Gastrocnemius medialis (tissue), 4 donors: ENCODE measurements at regions not wholly inside any gene's neighbourhood (a gene's known extent, or its start where the extent isn't known, plus 50 kb on each side); places are given as distances from the start of the nearest gene placed in this dataset.

Experiments
- POLR2A ChIP-seq, 2 donors: fragments of 450-650 bp; IDR thresholded peaks; one replicate each; pipeline ENCODE4 v1.6.1; 2017; ENCODE audit warnings: antibody characterized with exemption in 2 of 2, mild to moderate bottlenecking in 2 of 2, moderate library complexity in 2 of 2
- TF ChIP-seq, protein P1 (sequence below), 5 experiments: fragments of 450-650 bp in 3 of 5; fragments of 200-600 bp in 2 of 5; sonication (generic) in 2 of 5; IDR thresholded peaks in 4 of 5; conservative IDR thresholded peaks in 1 of 5; 1 replicate in 4 of 5; 2 replicates in 1 of 5; pipeline ENCODE4 v1.5.1; 2016 to 2019; ENCODE audit warnings: antibody characterized with exemption in 5 of 5, mild to moderate bottlenecking in 3 of 5, moderate library complexity in 3 of 5

DNA sequence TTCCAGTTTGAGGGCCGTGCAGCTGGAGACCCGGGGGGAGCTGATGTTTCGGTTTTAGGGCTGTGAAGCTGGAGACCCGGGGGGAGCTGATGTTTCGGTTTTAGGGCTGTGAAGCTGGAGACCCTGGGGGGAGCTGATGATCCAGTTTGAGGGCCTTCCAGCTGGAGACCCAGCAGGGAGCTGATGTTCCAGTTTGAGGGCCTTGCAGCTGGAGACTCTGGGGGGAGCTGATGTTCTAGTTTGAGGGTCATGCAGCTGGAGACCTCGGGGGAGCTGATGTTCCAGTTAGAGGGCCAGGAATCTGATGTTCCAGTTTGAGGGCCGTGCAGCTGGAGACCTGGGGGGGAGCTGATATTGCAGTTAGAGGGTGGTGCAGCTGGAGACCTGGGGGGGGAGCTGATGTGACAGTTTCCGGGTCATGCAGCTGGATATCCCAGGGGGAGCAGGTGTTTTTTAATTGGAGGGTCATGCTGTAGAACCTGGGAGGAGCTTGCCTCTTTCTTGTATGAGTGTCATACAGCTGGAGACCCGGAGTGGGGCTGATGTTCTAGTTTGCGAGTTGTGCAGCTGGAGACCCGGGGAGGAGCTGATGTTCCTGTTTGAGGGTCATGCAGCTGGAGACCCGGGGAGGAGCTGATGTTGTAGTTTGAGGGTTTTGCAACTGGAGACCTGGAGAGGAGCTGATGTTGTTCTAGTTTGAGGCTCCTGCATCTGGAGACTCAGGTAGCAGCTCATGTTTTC is 153.2 kb downstream of the RTP5 start:
- no peak for TF ChIP-seq POLR2A (IDR thresholded peaks at IDR 0.05)
- TF ChIP-seq, protein P1, sequence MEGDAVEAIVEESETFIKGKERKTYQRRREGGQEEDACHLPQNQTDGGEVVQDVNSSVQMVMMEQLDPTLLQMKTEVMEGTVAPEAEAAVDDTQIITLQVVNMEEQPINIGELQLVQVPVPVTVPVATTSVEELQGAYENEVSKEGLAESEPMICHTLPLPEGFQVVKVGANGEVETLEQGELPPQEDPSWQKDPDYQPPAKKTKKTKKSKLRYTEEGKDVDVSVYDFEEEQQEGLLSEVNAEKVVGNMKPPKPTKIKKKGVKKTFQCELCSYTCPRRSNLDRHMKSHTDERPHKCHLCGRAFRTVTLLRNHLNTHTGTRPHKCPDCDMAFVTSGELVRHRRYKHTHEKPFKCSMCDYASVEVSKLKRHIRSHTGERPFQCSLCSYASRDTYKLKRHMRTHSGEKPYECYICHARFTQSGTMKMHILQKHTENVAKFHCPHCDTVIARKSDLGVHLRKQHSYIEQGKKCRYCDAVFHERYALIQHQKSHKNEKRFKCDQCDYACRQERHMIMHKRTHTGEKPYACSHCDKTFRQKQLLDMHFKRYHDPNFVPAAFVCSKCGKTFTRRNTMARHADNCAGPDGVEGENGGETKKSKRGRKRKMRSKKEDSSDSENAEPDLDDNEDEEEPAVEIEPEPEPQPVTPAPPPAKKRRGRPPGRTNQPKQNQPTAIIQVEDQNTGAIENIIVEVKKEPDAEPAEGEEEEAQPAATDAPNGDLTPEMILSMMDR (IDR thresholded peaks at IDR 0.05 in 4 of 5, conservative IDR thresholded peaks at IDR 0.05 in 1 of 5) = no peak
